ENCODE measurements at regions not wholly inside any gene's neighbourhood (a gene's known extent, or its start where the extent isn't known, plus 50 kb on each side); places are given as distances from the start of the nearest gene placed in this dataset.

- Mint-ChIP-seq H3K27ac (no peak overlapping the region), H3K36me3 (no peaks in the 10 kb centered on the region), H3K4me1 (peaks cover 9% of the 10 kb centered on the region), H3K4me3 (no peak overlapping the region), H3K27me3 (ENCODE audit: low read depth) (peaks cover 31% of the 10 kb centered on the region), H3K9me3 (peaks cover 4% of the 10 kb centered on the region)
- no peak for DNase-seq (ENCODE audit: low spot score in 2 of 2, unreplicated experiment in 2 of 2)
- no peak for TF ChIP-seq CTCF (IDR thresholded peaks at IDR 0.05; ENCODE audit: unreplicated experiment)
Observed at GRCh38 chr5:61881821-61882487, 424.1 kb upstream of the KIF2A start.

- no peak for DNase-seq (ENCODE audit: low spot score in 2 of 2, unreplicated experiment in 2 of 2)
- Mint-ChIP-seq H3K9me3 (peaks cover 12% of the 10 kb centered on the region), H3K27me3 (ENCODE audit: low read depth) (peaks cover 37% of the 10 kb centered on the region), H3K4me3 (no peak overlapping the region), H3K4me1 (peaks cover 9% of the 10 kb centered on the region), H3K36me3 (no peaks in the 10 kb centered on the region), H3K27ac (no peak overlapping the region)
- TF ChIP-seq CTCF (IDR thresholded peaks at IDR 0.05; ENCODE audit: unreplicated experiment), result no peak
Observed at GRCh38 chr5:61882901-61883500, 423.0 kb upstream of the KIF2A start.

- H3K27me3 Mint-ChIP-seq (ENCODE audit: low read depth), result peaks cover 35% of the 10 kb centered on the region
- TF ChIP-seq CTCF (IDR thresholded peaks at IDR 0.05; ENCODE audit: unreplicated experiment), result no peak
- no peak for DNase-seq (ENCODE audit: low spot score in 2 of 2, unreplicated experiment in 2 of 2)
- H3K4me1 Mint-ChIP-seq, result peaks cover 9% of the 10 kb centered on the region
- H3K27ac Mint-ChIP-seq, result no peak overlapping the region
- H3K9me3 Mint-ChIP-seq, result peaks cover 23% of the 10 kb centered on the region
- no peak overlapping the region for H3K4me3 Mint-ChIP-seq
- no peaks in the 10 kb centered on the region for H3K36me3 Mint-ChIP-seq
Observed at GRCh38 chr5:61884252-61884855, 421.7 kb upstream of the KIF2A start.

GRCh38 chr5:61886214-61886613, 419.8 kb upstream of the KIF2A start:
- H3K4me1 Mint-ChIP-seq, result peaks cover 9% of the 10 kb centered on the region
- H3K27me3 Mint-ChIP-seq (ENCODE audit: low read depth), result peaks cover 32% of the 10 kb centered on the region
- TF ChIP-seq CTCF (IDR thresholded peaks at IDR 0.05; ENCODE audit: unreplicated experiment), result no peak
- H3K27ac Mint-ChIP-seq, result peak overlapping the region; percentile 60
- H3K9me3 Mint-ChIP-seq, result peaks cover 30% of the 10 kb centered on the region
- DNase-seq (ENCODE audit: low spot score in 2 of 2, unreplicated experiment in 2 of 2), result no peak
- no peaks in the 10 kb centered on the region for H3K36me3 Mint-ChIP-seq
- no peak overlapping the region for H3K4me3 Mint-ChIP-seq

GRCh38 chr5:61887271-61887670, 418.7 kb upstream of the KIF2A start:
- DNase-seq (ENCODE audit: low spot score in 2 of 2, unreplicated experiment in 2 of 2), result no peak
- Mint-ChIP-seq H3K27ac (no peak overlapping the region), H3K4me3 (no peak overlapping the region), H3K9me3 (peaks cover 35% of the 10 kb centered on the region), H3K36me3 (no peaks in the 10 kb centered on the region), H3K27me3 (ENCODE audit: low read depth) (peaks cover 24% of the 10 kb centered on the region), H3K4me1 (peaks cover 9% of the 10 kb centered on the region)
- TF ChIP-seq CTCF (IDR thresholded peaks at IDR 0.05; ENCODE audit: unreplicated experiment), result no peak

Measured in mesothelial cell of epicardium (in vitro differentiated cells).